Endothelial cell of umbilical vein (primary cell): ENCODE measurements at regions not wholly inside any gene's neighbourhood (a gene's known extent, or its start where the extent isn't known, plus 50 kb on each side); places are given as distances from the start of the nearest gene placed in this dataset.

ENCODE experiments used
- BruUV-seq: library from RNA; stranded (reverse); fragments of 400-500 nt; replicated peaks from 2 replicates; lab custom pipeline; 2021; lab: Mats Ljungman, UMichigan
- CTCF ChIA-PET: fragments of 300-600, 350-600 bp; sonication (Branson Sonifier 250); formaldehyde crosslinking; loops from one replicate; lab custom pipeline; 2021; ENCODE audit warnings: antibody characterized with exemption, inconsistent platforms; lab: Charles Lee
- POLR2A ChIA-PET: fragments of 300-600, 350-600 bp; sonication (Branson Sonifier 250); formaldehyde crosslinking; loops from one replicate; lab custom pipeline; 2021; ENCODE audit warnings: antibody characterized with exemption, inconsistent platforms; lab: Charles Lee
- DNase-seq: peaks from one replicate; pipeline ENCODE4 v3.0.0-alpha.2; 2011; ENCODE audit warnings: low read depth, low spot score
- FAIRE-seq: peaks from 2 replicates; lab custom pipeline; 2011; peaks lifted over from hg19 to GRCh38; lab: Jason Lieb, UNC
- H2AFZ ChIP-seq: 2 replicates; pipeline ENCODE4 v1.6.0; 2012; ENCODE audit warnings: low read depth, low read length, control low read depth, inconsistent platforms
- H3K27ac ChIP-seq: 2 replicates; pipeline ENCODE4 v1.5.1; 2011; ENCODE audit warnings: low read depth, mild to moderate bottlenecking, control low read depth, low read length, moderate library complexity; ENCODE audit not compliant: insufficient read depth
- H3K27me3 ChIP-seq, 2 experiments: 2 replicates each; pipeline versions ENCODE4 v1.6.0 to v1.6.1; 2011; ENCODE audit warnings: low read length in 2 of 2, mixed read lengths in 1 of 2; ENCODE audit not compliant: control insufficient read depth in 2 of 2, insufficient read depth in 2 of 2
- H3K36me3 ChIP-seq, 2 experiments: 2 replicates in 1 of 2; 3 replicates in 1 of 2; pipeline ENCODE4 v1.5.1; 2011; ENCODE audit warnings: low read length in 2 of 2, mild to moderate bottlenecking in 1 of 2, moderate library complexity in 1 of 2; ENCODE audit not compliant: control insufficient read depth in 2 of 2, insufficient read depth in 2 of 2; ENCODE audit errors: extremely low read depth in 1 of 2
- H3K4me1 ChIP-seq: 3 replicates; pipeline ENCODE4 v1.5.1; 2011; ENCODE audit warnings: mild to moderate bottlenecking, low read length; ENCODE audit not compliant: control insufficient read depth, insufficient read depth; ENCODE audit errors: extremely low read depth
- H3K4me2 ChIP-seq: 2 replicates; pipeline ENCODE4 v1.6.1; 2011; ENCODE audit warnings: low read length, control low read depth, mixed read lengths; ENCODE audit not compliant: insufficient read depth
- H3K4me3 ChIP-seq, 3 experiments: fragments of 200-600 bp in 1 of 3; sonication (generic), shearing (Covaris generic) in 1 of 3; replicated peaks in 1 of 3; 2 replicates each; pipeline ENCODE4 v1.5.1; 2011 to 2016; ENCODE audit warnings: control low read depth in 3 of 3, low read length in 3 of 3, mild to moderate bottlenecking in 2 of 3, inconsistent platforms in 1 of 3, low read depth in 1 of 3, moderate library complexity in 1 of 3; ENCODE audit not compliant: insufficient read depth in 1 of 3
- H3K79me2 ChIP-seq: 2 replicates; pipeline ENCODE4 v1.6.0; 2012; ENCODE audit warnings: low read length, inconsistent platforms; ENCODE audit not compliant: control insufficient read depth, insufficient read depth
- H3K9ac ChIP-seq: replicated peaks from 2 replicates; pipeline ENCODE3; 2011; ENCODE audit warnings: low read length, control low read depth; ENCODE audit not compliant: insufficient read depth; ENCODE audit errors: extremely low read depth
- H3K9me1 ChIP-seq: replicated peaks from 3 replicates; pipeline ENCODE4 v1.6.0; 2011; ENCODE audit warnings: mild to moderate bottlenecking, low read length; ENCODE audit not compliant: control insufficient read depth, insufficient read depth; ENCODE audit errors: extremely low read depth
- H3K9me3 ChIP-seq: replicated peaks from 2 replicates; pipeline ENCODE4 v1.5.1; 2012; ENCODE audit warnings: low read length, inconsistent platforms; ENCODE audit not compliant: control insufficient read depth, insufficient read depth
- H4K20me1 ChIP-seq: replicated peaks from 2 replicates; pipeline ENCODE3; 2011; ENCODE audit warnings: mild to moderate bottlenecking, low read length; ENCODE audit not compliant: control insufficient read depth, insufficient read depth; ENCODE audit errors: extremely low read depth
- CTCF ChIP-seq, 2 donors: IDR thresholded peaks; 1 replicate in 1 of 2; 2 replicates in 1 of 2; pipeline ENCODE4 v1.5.1; 2011; ENCODE audit warnings: low read length in 2 of 2, mild to moderate bottlenecking in 2 of 2, moderate library complexity in 2 of 2, control low read depth in 1 of 2, inconsistent platforms in 1 of 2, low read depth in 1 of 2; ENCODE audit not compliant: insufficient read depth in 1 of 2; ENCODE audit errors: extremely low read depth in 1 of 2
- EZH2 ChIP-seq: IDR thresholded peaks from 2 replicates; pipeline ENCODE4 v1.6.1; 2012; ENCODE audit warnings: borderline replicate concordance, low read depth, mild to moderate bottlenecking, moderate library complexity, low read length, inconsistent platforms; ENCODE audit not compliant: severe bottlenecking
- FOS ChIP-seq: IDR thresholded peaks from 2 replicates; pipeline ENCODE4 v1.6.1; 2011; ENCODE audit warnings: mild to moderate bottlenecking, low read length, moderate library complexity, borderline replicate concordance; ENCODE audit not compliant: insufficient read depth
- GATA2 ChIP-seq: IDR thresholded peaks from 2 replicates; pipeline ENCODE4 v1.7.0; 2011; ENCODE audit warnings: low read depth, mild to moderate bottlenecking, moderate library complexity, mixed read lengths, low read length; ENCODE audit not compliant: insufficient read length, insufficient read depth
- JUN ChIP-seq: IDR thresholded peaks from 2 replicates; pipeline ENCODE4 v1.6.1; 2011; ENCODE audit warnings: borderline replicate concordance, low read depth; ENCODE audit not compliant: insufficient read length, insufficient read depth
- MAX ChIP-seq: IDR thresholded peaks from 2 replicates; pipeline ENCODE4 v1.6.1; 2011; ENCODE audit not compliant: insufficient read depth, insufficient read length
- MYC ChIP-seq: IDR thresholded peaks from one replicate; pipeline ENCODE4 v1.6.1; 2011; ENCODE audit warnings: mild to moderate bottlenecking, low read depth, low read length
- POLR2A ChIP-seq: IDR thresholded peaks from 2 replicates; pipeline ENCODE4 v1.6.1; 2012; ENCODE audit warnings: low read depth, mild to moderate bottlenecking, control low read depth, low read length
- POLR2AphosphoS5 ChIP-seq: IDR thresholded peaks from 2 replicates; pipeline ENCODE4 v1.6.1; 2012; ENCODE audit warnings: low read depth, mild to moderate bottlenecking, control low read depth, low read length, moderate library complexity; ENCODE audit not compliant: insufficient read depth
- dilution Hi-C: fragments of 300-500 bp; cut with MboI; formaldehyde crosslinking; loops from one replicate; pipeline ENCODE4 v1.15.0; 2019; ENCODE audit warnings: low sequenced_read_pairs; ENCODE audit not compliant: extremely low pct_ligation_motif_present
- intact Hi-C: fragments of 100-400 bp; cut with micrococcal nuclease; formaldehyde crosslinking; loops from one replicate; pipeline ENCODE4 v1.10.0; 2022

- CTCF ChIA-PET, result no interaction called here
- POLR2A ChIA-PET, result no interaction called here
- dilution Hi-C loops, result no loop called here
Observed at GRCh38 chrX:114334473-114334982, 249.4 kb upstream of the HTR2C start.

More at GRCh38 chrX:114334473-114334982, 249.4 kb upstream of the HTR2C start:
- H3K79me2 ChIP-seq, result no peaks in the 10 kb centered on the region
- H3K4me1 ChIP-seq, result no peaks in the 10 kb centered on the region
- H3K9me1 ChIP-seq, result no peaks in the 10 kb centered on the region
- no peak overlapping the region for H3K27ac ChIP-seq
- H2AFZ ChIP-seq, result no peak overlapping the region
- no peaks in the 10 kb centered on the region for H4K20me1 ChIP-seq
- H3K9me3 ChIP-seq, result no peaks in the 10 kb centered on the region
- TF ChIP-seq GATA2 (no peak), POLR2A (no peak), MYC (no peak), JUN (no peak), POLR2AphosphoS5 (no peak), MAX (no peak), CTCF (IDR thresholded peaks at IDR 0.05; ENCODE audit: extremely low read depth in 1 of 2, insufficient read depth in 1 of 2, low read depth in 1 of 2, low read length in 2 of 2) (no peak), EZH2 (no peak), FOS (no peak)
- H3K4me3 ChIP-seq, result no peak overlapping the region
- BruUV-seq, result no TSS peak
- H3K36me3 ChIP-seq, result no peaks in the 10 kb centered on the region
- no peaks in the 10 kb centered on the region for H3K27me3 ChIP-seq
- H3K4me2 ChIP-seq, result no peak overlapping the region
- intact Hi-C loops, result no loop called here
- FAIRE-seq (no peak), DNase-seq (no peak)
- no peak overlapping the region for H3K9ac ChIP-seq
